DND-41 (cell line): ENCODE measurements at regions not wholly inside any gene's neighbourhood (a gene's known extent, or its start where the extent isn't known, plus 50 kb on each side); places are given as distances from the start of the nearest gene placed in this dataset.

Source experiments
- ATAC-seq: fragments of 200-7000 bp; cut with Tn5 transposase; 3 replicates; pipeline ENCODE4 v1.9.1; 2021; ENCODE audit warnings: low read depth; ENCODE audit not compliant: insufficient read depth
- DNase-seq: peaks from one replicate; pipeline ENCODE4 v3.0.0-alpha.2; 2020
- H2AFZ ChIP-seq: 2 replicates; pipeline ENCODE4 v1.6.0; 2012; ENCODE audit warnings: low read depth, low read length
- H3K27ac ChIP-seq: 2 replicates; pipeline ENCODE4 v1.5.1; 2012; ENCODE audit warnings: low read length, inconsistent platforms
- H3K27me3 ChIP-seq: fragments of 200-600 bp; sonication (generic); 2 replicates; pipeline ENCODE4 v1.6.0; 2012; ENCODE audit warnings: low read length, mild to moderate bottlenecking, inconsistent platforms; ENCODE audit not compliant: insufficient read depth, poor library complexity
- H3K36me3 ChIP-seq: 2 replicates; pipeline ENCODE4 v1.5.1; 2012; ENCODE audit warnings: low read length, inconsistent platforms; ENCODE audit not compliant: insufficient read depth
- H3K4me1 ChIP-seq: 2 replicates; pipeline ENCODE4 v1.5.1; 2012; ENCODE audit warnings: mild to moderate bottlenecking, low read length; ENCODE audit not compliant: insufficient read depth
- H3K4me2 ChIP-seq: 2 replicates; pipeline ENCODE4 v1.6.0; 2012; ENCODE audit warnings: mild to moderate bottlenecking, moderate library complexity, low read length, inconsistent platforms; ENCODE audit not compliant: insufficient read depth
- H3K4me3 ChIP-seq, 2 experiments: fragments of 200-600 bp in 1 of 2; shearing (Covaris generic) in 1 of 2; 2 replicates each; pipeline ENCODE4 v1.5.1; 2012 to 2016; ENCODE audit warnings: inconsistent platforms in 2 of 2, low read length in 2 of 2, mild to moderate bottlenecking in 2 of 2, low read depth in 1 of 2, moderate library complexity in 1 of 2
- H3K79me2 ChIP-seq: 2 replicates; pipeline ENCODE4 v1.6.0; 2012; ENCODE audit warnings: low read length, inconsistent platforms; ENCODE audit not compliant: insufficient read depth
- H3K9ac ChIP-seq: 2 replicates; pipeline ENCODE4 v1.6.0; 2012; ENCODE audit warnings: low read depth, mild to moderate bottlenecking, inconsistent platforms, low read length, moderate library complexity
- H3K9me3 ChIP-seq: 2 replicates; pipeline ENCODE4 v1.5.1; 2012; ENCODE audit warnings: low read length, moderate library complexity, mild to moderate bottlenecking, inconsistent platforms; ENCODE audit not compliant: insufficient read depth, severe bottlenecking
- H4K20me1 ChIP-seq: 2 replicates; pipeline ENCODE4 v1.6.0; 2012; ENCODE audit warnings: low read length; ENCODE audit not compliant: insufficient read depth
- CTCF ChIP-seq: IDR thresholded peaks from 2 replicates; pipeline ENCODE4 v1.5.1; 2012; ENCODE audit warnings: borderline replicate concordance, low read length, moderate library complexity, mild to moderate bottlenecking; ENCODE audit not compliant: poor library complexity, severe bottlenecking; ENCODE audit errors: extremely low read depth
- EZH2 ChIP-seq: IDR thresholded peaks from 3 replicates; pipeline ENCODE4 v1.6.1; 2012; ENCODE audit warnings: borderline replicate concordance, low read depth, mild to moderate bottlenecking, moderate library complexity, low read length, inconsistent platforms; ENCODE audit not compliant: severe bottlenecking

- Histone ChIP-seq H3K9me3 (no peaks in the 10 kb centered on the region), H3K27me3 (no peaks in the 10 kb centered on the region), H3K27ac (no peak overlapping the region), H3K4me1 (no peaks in the 10 kb centered on the region), H3K4me2 (no peak overlapping the region), H3K79me2 (no peaks in the 10 kb centered on the region), H3K36me3 (no peaks in the 10 kb centered on the region), H3K4me3 (no peak overlapping the region), H2AFZ (no peak overlapping the region), H3K9ac (no peak overlapping the region), H4K20me1 (no peaks in the 10 kb centered on the region)
- no peak for ATAC-seq
- DNase-seq: no peak
- TF ChIP-seq CTCF (no peak), EZH2 (no peak)
These were observed 2371.8 kb upstream of the ACO1 start for GRCh38 chr9:30012622-30013021.

GRCh38 chr9:30015073-30015472 lies 2369.4 kb upstream of the ACO1 start:
- Histone ChIP-seq H3K36me3 (no peaks in the 10 kb centered on the region), H3K4me3 (no peak overlapping the region), H3K79me2 (no peaks in the 10 kb centered on the region), H3K27me3 (no peaks in the 10 kb centered on the region), H3K4me2 (no peak overlapping the region), H3K9me3 (no peaks in the 10 kb centered on the region), H3K4me1 (no peaks in the 10 kb centered on the region), H3K27ac (no peak overlapping the region), H4K20me1 (no peaks in the 10 kb centered on the region), H3K9ac (no peak overlapping the region), H2AFZ (no peak overlapping the region)
- TF ChIP-seq CTCF (no peak), EZH2 (no peak)
- no peak for DNase-seq
- no peak for ATAC-seq

- Histone ChIP-seq H3K36me3 (no peaks in the 10 kb centered on the region), H3K79me2 (no peaks in the 10 kb centered on the region), H3K27me3 (no peaks in the 10 kb centered on the region), H4K20me1 (no peaks in the 10 kb centered on the region), H3K4me2 (no peak overlapping the region), H3K4me3 (no peak overlapping the region), H3K27ac (no peak overlapping the region), H2AFZ (no peak overlapping the region), H3K4me1 (no peaks in the 10 kb centered on the region), H3K9ac (no peak overlapping the region), H3K9me3 (no peaks in the 10 kb centered on the region)
- TF ChIP-seq CTCF (no peak), EZH2 (no peak)
- ATAC-seq (no peak), DNase-seq (no peak)
These were observed 2364.3 kb upstream of the ACO1 start for GRCh38 chr9:30020161-30020560.

DNA sequence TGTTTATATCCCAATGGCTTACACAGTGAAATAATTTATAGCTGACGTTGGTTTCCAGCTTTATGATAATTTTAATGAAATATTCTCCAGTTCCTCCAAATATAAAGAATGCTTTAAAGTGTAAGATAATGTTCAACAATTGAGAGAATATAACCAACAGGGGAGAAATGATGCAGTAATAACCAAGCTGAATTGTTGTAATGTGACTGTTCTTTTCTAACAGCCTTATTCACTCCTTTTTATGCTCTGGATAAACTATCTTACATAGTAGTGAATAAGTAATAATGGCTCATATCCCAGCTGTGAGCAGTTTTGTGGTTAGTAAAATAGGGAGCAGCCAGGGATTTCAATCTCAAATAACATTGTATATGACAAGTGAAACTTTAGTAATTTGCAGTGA lies 2348.7 kb upstream of the ACO1 start:
- H3K27ac ChIP-seq: no peak overlapping the region
- no peaks in the 10 kb centered on the region for H3K79me2 ChIP-seq
- no peak overlapping the region for H3K9ac ChIP-seq
- no peaks in the 10 kb centered on the region for H3K4me1 ChIP-seq
- H3K4me3 ChIP-seq: no peak overlapping the region
- no peak overlapping the region for H2AFZ ChIP-seq
- no peaks in the 10 kb centered on the region for H3K36me3 ChIP-seq
- H3K4me2 ChIP-seq: no peak overlapping the region
- no peaks in the 10 kb centered on the region for H4K20me1 ChIP-seq
- DNase-seq: no peak
- no peak for ATAC-seq
- TF ChIP-seq EZH2 (no peak), CTCF (no peak)
- H3K27me3 ChIP-seq: no peaks in the 10 kb centered on the region
- no peaks in the 10 kb centered on the region for H3K9me3 ChIP-seq
